Neural cell (in vitro differentiated cells): ENCODE measurements at regions not wholly inside any gene's neighbourhood (a gene's known extent, or its start where the extent isn't known, plus 50 kb on each side); places are given as distances from the start of the nearest gene placed in this dataset.

Experiments
- EP300 ChIP-seq: fragments of 450-650 bp; conservative IDR thresholded peaks from 2 replicates; pipeline ENCODE4 v1.6.1; 2014; ENCODE audit warnings: antibody characterized with exemption, mild to moderate bottlenecking, moderate library complexity; ENCODE audit not compliant: poor library complexity, severe bottlenecking
- POLR2AphosphoS5 ChIP-seq: IDR thresholded peaks from 2 replicates; pipeline ENCODE4 v1.6.1; 2012
- TF ChIP-seq, protein P1 (sequence below): fragments of 450-650 bp; IDR thresholded peaks from 2 replicates; pipeline ENCODE4 v1.5.1; 2014; ENCODE audit warnings: antibody characterized with exemption, mild to moderate bottlenecking, moderate library complexity; ENCODE audit not compliant: poor library complexity, severe bottlenecking

DNA sequence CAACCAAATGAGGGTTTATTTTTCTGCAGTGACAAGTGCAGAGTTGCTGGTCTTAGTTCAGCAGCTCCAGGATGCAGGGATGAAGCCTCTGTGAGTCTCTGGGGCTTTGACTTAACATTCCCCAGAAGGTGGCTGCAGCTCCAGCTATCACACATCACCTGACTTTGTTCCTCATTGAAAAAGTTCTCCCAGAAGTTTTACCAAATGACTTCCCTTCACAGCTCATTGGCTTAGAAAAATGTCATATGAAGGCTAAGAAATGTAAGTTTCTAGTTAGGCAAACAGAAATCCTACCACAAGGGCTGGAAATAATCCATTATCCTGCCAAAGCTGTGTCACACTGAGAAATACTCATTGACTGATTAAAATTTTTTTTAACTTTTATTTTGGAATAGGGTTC is 184.9 kb downstream of the MINAR1 start:
- TF ChIP-seq, protein P1, sequence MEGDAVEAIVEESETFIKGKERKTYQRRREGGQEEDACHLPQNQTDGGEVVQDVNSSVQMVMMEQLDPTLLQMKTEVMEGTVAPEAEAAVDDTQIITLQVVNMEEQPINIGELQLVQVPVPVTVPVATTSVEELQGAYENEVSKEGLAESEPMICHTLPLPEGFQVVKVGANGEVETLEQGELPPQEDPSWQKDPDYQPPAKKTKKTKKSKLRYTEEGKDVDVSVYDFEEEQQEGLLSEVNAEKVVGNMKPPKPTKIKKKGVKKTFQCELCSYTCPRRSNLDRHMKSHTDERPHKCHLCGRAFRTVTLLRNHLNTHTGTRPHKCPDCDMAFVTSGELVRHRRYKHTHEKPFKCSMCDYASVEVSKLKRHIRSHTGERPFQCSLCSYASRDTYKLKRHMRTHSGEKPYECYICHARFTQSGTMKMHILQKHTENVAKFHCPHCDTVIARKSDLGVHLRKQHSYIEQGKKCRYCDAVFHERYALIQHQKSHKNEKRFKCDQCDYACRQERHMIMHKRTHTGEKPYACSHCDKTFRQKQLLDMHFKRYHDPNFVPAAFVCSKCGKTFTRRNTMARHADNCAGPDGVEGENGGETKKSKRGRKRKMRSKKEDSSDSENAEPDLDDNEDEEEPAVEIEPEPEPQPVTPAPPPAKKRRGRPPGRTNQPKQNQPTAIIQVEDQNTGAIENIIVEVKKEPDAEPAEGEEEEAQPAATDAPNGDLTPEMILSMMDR: no peak
- TF ChIP-seq POLR2AphosphoS5: no peak
- no peak for TF ChIP-seq EP300
